ENCODE measurements at regions not wholly inside any gene's neighbourhood (a gene's known extent, or its start where the extent isn't known, plus 50 kb on each side); places are given as distances from the start of the nearest gene placed in this dataset.
"Not testable (repeated sequence)": the region's sequence is repeated elsewhere in the genome, so short reads cannot be mapped to it uniquely, and the experiment has no call there.

- no peak for DNase-seq
Measured at GRCh38 chr3:193938613-193939012, 197.3 kb upstream of the HES1 start.

- DNase-seq = no peak
Measured at GRCh38 chr3:193939527-193939926, 196.4 kb upstream of the HES1 start.

- DNase-seq = no peak
Measured at GRCh38 chr3:193940526-193940925, 195.4 kb upstream of the HES1 start.

GRCh38 chr3:193941486-193941885, 194.5 kb upstream of the HES1 start:
- DNase-seq = no peak

- no peak for DNase-seq
Measured at GRCh38 chr3:193942516-193943055, 193.4 kb upstream of the HES1 start.

GRCh38 chr3:193943200-193943599, 192.7 kb upstream of the HES1 start:
- no peak for DNase-seq

- no peak for DNase-seq
Measured at GRCh38 chr3:193943851-193944517, 192.0 kb upstream of the HES1 start.

GRCh38 chr3:193944518-193944884, 191.4 kb upstream of the HES1 start:
- DNase-seq = no peak

- no peak for DNase-seq
Measured at GRCh38 chr3:193945143-193945542, 190.8 kb upstream of the HES1 start.

- peak; percentile 97 for DNase-seq
Measured at GRCh38 chr3:193946945-193947344, 189.0 kb upstream of the HES1 start.

- no peak for DNase-seq
Measured at GRCh38 chr3:193947596-193947995, 188.4 kb upstream of the HES1 start.

GRCh38 chr3:193948459-193948858, 187.5 kb upstream of the HES1 start:
- DNase-seq = peak; percentile 32

- DNase-seq = no peak
Measured at GRCh38 chr3:193951859-193952258, 184.1 kb upstream of the HES1 start.

GRCh38 chr3:193954752-193955151, 181.2 kb upstream of the HES1 start:
- DNase-seq = no peak

- DNase-seq = no peak
Measured at GRCh38 chr3:193955719-193956118, 180.2 kb upstream of the HES1 start.

GRCh38 chr3:193959861-193960260, 176.1 kb upstream of the HES1 start:
- no peak for DNase-seq

- no peak for DNase-seq
Measured at GRCh38 chr3:193960487-193961274, 175.3 kb upstream of the HES1 start.

GRCh38 chr3:193962986-193963685, 172.8 kb upstream of the HES1 start:
- no peak for DNase-seq

GRCh38 chr3:193963808-193964516, 172.0 kb upstream of the HES1 start:
- no peak for DNase-seq

GRCh38 chr3:193964517-193964880, 171.4 kb upstream of the HES1 start:
- no peak for DNase-seq

GRCh38 chr3:193968380-193968974, 167.5 kb upstream of the HES1 start:
- no peak for DNase-seq

GRCh38 chr3:193970131-193970772, 165.7 kb upstream of the HES1 start:
- not testable (repeated sequence) for DNase-seq
